PC-9 (cell line): ENCODE measurements at regions not wholly inside any gene's neighbourhood (a gene's known extent, or its start where the extent isn't known, plus 50 kb on each side); places are given as distances from the start of the nearest gene placed in this dataset.

Experiments used
- BruUV-seq: library from RNA; stranded (reverse); fragments of 400-500 nt; replicated peaks from 2 replicates; lab custom pipeline; 2021; lab: Mats Ljungman, UMichigan
- CTCF ChIA-PET: fragments of 300-600 bp; sonication (Branson Sonifier 250); formaldehyde crosslinking; loops from one replicate; lab custom pipeline; 2022; ENCODE audit warnings: antibody characterized with exemption; lab: Charles Lee
- POLR2A ChIA-PET: fragments of 300-600 bp; sonication (Branson Sonifier 250); formaldehyde crosslinking; loops from one replicate; lab custom pipeline; 2022; ENCODE audit warnings: antibody characterized with exemption; ENCODE audit not compliant: unreplicated experiment; lab: Charles Lee
- DNase-seq, 2 experiments: peaks; one replicate each; pipeline versions ENCODE4 v3.0.0 to v3.0.0-alpha.2; 2015 to 2022; ENCODE audit warnings: mixed read lengths in 1 of 2
- H2AFZ ChIP-seq: fragments of 200-600 bp; sonication (generic); 2 replicates; pipeline ENCODE4 v1.8.1; 2017; ENCODE audit warnings: antibody characterized with exemption
- H3F3A ChIP-seq: fragments of 200-600 bp; sonication (generic); 2 replicates; pipeline ENCODE4 v1.8.1; 2017; ENCODE audit warnings: antibody characterized with exemption, mild to moderate bottlenecking, low read depth; ENCODE audit not compliant: insufficient read depth
- H3K27ac ChIP-seq: fragments of 200-600 bp; sonication (generic); 2 replicates; pipeline ENCODE4 v1.6.1; 2016; ENCODE audit warnings: mixed run types
- H3K27me3 ChIP-seq: fragments of 200-600 bp; sonication (generic); 2 replicates; pipeline ENCODE4 v1.6.1; 2016; ENCODE audit warnings: low read depth, mixed run types; ENCODE audit not compliant: insufficient read depth
- H3K36me3 ChIP-seq: fragments of 200-600 bp; sonication (generic); 2 replicates; pipeline ENCODE4 v1.6.1; 2016; ENCODE audit warnings: low read depth, mixed run types
- H3K4me1 ChIP-seq: fragments of 200-600 bp; sonication (generic); replicated peaks from 2 replicates; pipeline ENCODE4 v1.6.1; 2016; ENCODE audit warnings: mixed run types; ENCODE audit not compliant: insufficient read depth
- H3K4me2 ChIP-seq: fragments of 200-600 bp; sonication (generic); 2 replicates; pipeline ENCODE4 v1.6.1; 2017; ENCODE audit warnings: mixed run types
- H3K4me3 ChIP-seq: fragments of 200-600 bp; sonication (generic); 2 replicates; pipeline ENCODE4 v1.6.1; 2016; ENCODE audit warnings: mixed run types
- H3K79me2 ChIP-seq: fragments of 200-600 bp; sonication (generic); 2 replicates; pipeline ENCODE4 v1.6.1; 2017; ENCODE audit warnings: low read depth, mixed run types
- H3K9me2 ChIP-seq: fragments of 200-600 bp; sonication (generic); 2 replicates; pipeline ENCODE4 v1.8.1; 2017; ENCODE audit warnings: mild to moderate bottlenecking; ENCODE audit not compliant: insufficient read depth
- H3K9me3 ChIP-seq: fragments of 200-600 bp; sonication (generic); 2 replicates; pipeline ENCODE4 v1.8.1; 2016; ENCODE audit warnings: low read depth; ENCODE audit not compliant: insufficient read depth
- H4K20me1 ChIP-seq: fragments of 200-600 bp; sonication (generic); 2 replicates; pipeline ENCODE4 v1.8.1; 2017; ENCODE audit not compliant: insufficient read depth
- EZH2 ChIP-seq: fragments of 200-600 bp; sonication (generic); IDR thresholded peaks from 2 replicates; pipeline ENCODE4 v1.8.0; 2017; ENCODE audit warnings: antibody characterized with exemption, low read depth
- intact Hi-C: fragments of 100-400 bp; cut with micrococcal nuclease; formaldehyde crosslinking; loops from one replicate; pipeline ENCODE4 v1.10.0; 2022; ENCODE audit not compliant: unreplicated experiment
- TF ChIP-seq, protein P1 (sequence below): fragments of 200-600 bp; sonication (generic); conservative IDR thresholded peaks from 2 replicates; pipeline ENCODE4 v1.6.1; 2017; ENCODE audit warnings: mixed run types, antibody characterized with exemption, mild to moderate bottlenecking, moderate library complexity

GRCh38 chr21:40938611-40939010, 91.7 kb upstream of the DSCAM start:
- no peaks in the 10 kb centered on the region for H4K20me1 ChIP-seq
- CTCF ChIA-PET: no interaction called here
- DNase-seq: no peak
- intact Hi-C loops: no loop called here
- H3K27me3 ChIP-seq: no peaks in the 10 kb centered on the region
- H3K79me2 ChIP-seq: no peaks in the 10 kb centered on the region
- H3K9me3 ChIP-seq: no peaks in the 10 kb centered on the region
- H3K9me2 ChIP-seq: no peaks in the 10 kb centered on the region
- POLR2A ChIA-PET: no interaction called here
- TF ChIP-seq, protein P1, sequence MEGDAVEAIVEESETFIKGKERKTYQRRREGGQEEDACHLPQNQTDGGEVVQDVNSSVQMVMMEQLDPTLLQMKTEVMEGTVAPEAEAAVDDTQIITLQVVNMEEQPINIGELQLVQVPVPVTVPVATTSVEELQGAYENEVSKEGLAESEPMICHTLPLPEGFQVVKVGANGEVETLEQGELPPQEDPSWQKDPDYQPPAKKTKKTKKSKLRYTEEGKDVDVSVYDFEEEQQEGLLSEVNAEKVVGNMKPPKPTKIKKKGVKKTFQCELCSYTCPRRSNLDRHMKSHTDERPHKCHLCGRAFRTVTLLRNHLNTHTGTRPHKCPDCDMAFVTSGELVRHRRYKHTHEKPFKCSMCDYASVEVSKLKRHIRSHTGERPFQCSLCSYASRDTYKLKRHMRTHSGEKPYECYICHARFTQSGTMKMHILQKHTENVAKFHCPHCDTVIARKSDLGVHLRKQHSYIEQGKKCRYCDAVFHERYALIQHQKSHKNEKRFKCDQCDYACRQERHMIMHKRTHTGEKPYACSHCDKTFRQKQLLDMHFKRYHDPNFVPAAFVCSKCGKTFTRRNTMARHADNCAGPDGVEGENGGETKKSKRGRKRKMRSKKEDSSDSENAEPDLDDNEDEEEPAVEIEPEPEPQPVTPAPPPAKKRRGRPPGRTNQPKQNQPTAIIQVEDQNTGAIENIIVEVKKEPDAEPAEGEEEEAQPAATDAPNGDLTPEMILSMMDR: no peak
- TF ChIP-seq EZH2: no peak
- no peak overlapping the region for H2AFZ ChIP-seq
- H3K36me3 ChIP-seq: no peaks in the 10 kb centered on the region
- H3K27ac ChIP-seq: no peak overlapping the region
- no peak overlapping the region for H3K4me3 ChIP-seq
- H3K4me1 ChIP-seq: no peaks in the 10 kb centered on the region
- no peaks in the 10 kb centered on the region for H3F3A ChIP-seq
- no TSS peak for BruUV-seq
- H3K4me2 ChIP-seq: no peak overlapping the region

DNA sequence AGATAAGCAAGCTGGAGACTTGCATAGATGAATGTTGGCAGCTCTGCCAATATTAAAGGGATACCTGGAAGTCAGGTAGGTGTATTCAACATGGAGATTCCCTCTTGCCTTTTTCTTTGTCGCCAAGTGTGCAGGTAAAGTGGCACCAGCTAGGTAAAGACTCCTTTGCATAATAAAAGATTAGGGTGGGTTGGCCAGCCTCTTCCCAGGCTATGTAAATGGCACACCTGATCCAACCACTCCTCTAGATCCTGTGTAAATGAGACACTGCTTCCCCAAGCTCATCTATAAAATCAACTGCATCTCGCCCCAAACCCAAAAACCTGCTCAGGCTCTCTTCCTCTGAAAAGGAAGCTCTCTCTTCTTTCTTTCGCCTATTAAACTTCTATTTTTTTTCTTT, 100.8 kb upstream of the DSCAM start:
- no peak overlapping the region for H2AFZ ChIP-seq
- DNase-seq: no peak
- no peaks in the 10 kb centered on the region for H3K79me2 ChIP-seq
- no peak overlapping the region for H3K4me3 ChIP-seq
- intact Hi-C loops: no loop called here
- no peaks in the 10 kb centered on the region for H3K36me3 ChIP-seq
- no peaks in the 10 kb centered on the region for H3K4me1 ChIP-seq
- H3K9me2 ChIP-seq: no peaks in the 10 kb centered on the region
- no peaks in the 10 kb centered on the region for H4K20me1 ChIP-seq
- ChIA-PET CTCF (no interaction called here), POLR2A (no interaction called here)
- H3K4me2 ChIP-seq: no peak overlapping the region
- no peak overlapping the region for H3K27ac ChIP-seq
- TF ChIP-seq, protein P1: no peak
- no peak for TF ChIP-seq EZH2
- H3K27me3 ChIP-seq: no peaks in the 10 kb centered on the region
- no peaks in the 10 kb centered on the region for H3K9me3 ChIP-seq
- no peaks in the 10 kb centered on the region for H3F3A ChIP-seq
- no TSS peak for BruUV-seq

GRCh38 chr21:40950970-40951369, 104.0 kb upstream of the DSCAM start:
- 0 out of 2 replicates have a peak, but pooled peaks cover 5% of the 10 kb centered on the region for H3K27me3 ChIP-seq
- intact Hi-C loops: no loop called here
- no peak overlapping the region for H2AFZ ChIP-seq
- no TSS peak for BruUV-seq
- H3K9me3 ChIP-seq: no peaks in the 10 kb centered on the region
- TF ChIP-seq, protein P1: no peak
- no peak for TF ChIP-seq EZH2
- CTCF ChIA-PET: no interaction called here
- no peak overlapping the region for H3K4me3 ChIP-seq
- H3K4me1 ChIP-seq: no peaks in the 10 kb centered on the region
- H3F3A ChIP-seq: no peaks in the 10 kb centered on the region
- no peaks in the 10 kb centered on the region for H4K20me1 ChIP-seq
- no peak for DNase-seq
- no peaks in the 10 kb centered on the region for H3K36me3 ChIP-seq
- H3K9me2 ChIP-seq: no peaks in the 10 kb centered on the region
- H3K79me2 ChIP-seq: no peaks in the 10 kb centered on the region
- POLR2A ChIA-PET: no interaction called here
- no peak overlapping the region for H3K27ac ChIP-seq
- no peak overlapping the region for H3K4me2 ChIP-seq
